HepG2 (cell line): ENCODE measurements at regions not wholly inside any gene's neighbourhood (a gene's known extent, or its start where the extent isn't known, plus 50 kb on each side); places are given as distances from the start of the nearest gene placed in this dataset.
A peak's percentile ranks its signal among the peaks of the same experiment; 100 is the strongest.
"Not testable (repeated sequence)": the region's sequence is repeated elsewhere in the genome, so short reads cannot be mapped to it uniquely, and the experiment has no call there.

Source experiments
- ATAC-seq: fragments of 200-7000 bp; cut with Tn5 transposase; 3 replicates; pipeline ENCODE4 v1.9.1; 2020; ENCODE audit warnings: mild to moderate bottlenecking, moderate library complexity
- BruUV-seq: library from RNA; stranded (reverse); fragments of 400-500 nt; replicated peaks from 2 replicates; lab custom pipeline; 2021; lab: Mats Ljungman, UMichigan
- CTCF ChIA-PET: fragments of 300-600 bp; formaldehyde crosslinking; extraction: SDS; loops from one replicate; lab custom pipeline; 2021; ENCODE audit warnings: low total read pairs, inconsistent platforms, low intra/inter-chr PET ratio; lab: Yijun Ruan, JAX
- POLR2A ChIA-PET: fragments of 350-600 bp; sonication (Branson Sonifier 250); formaldehyde crosslinking; loops from one replicate; lab custom pipeline; 2020; ENCODE audit warnings: antibody characterized with exemption, inconsistent platforms; lab: Yijun Ruan, JAX
- DNase-seq: peaks from one replicate; pipeline ENCODE4 v3.0.0-alpha.2; 2015; ENCODE audit warnings: low spot score
- FAIRE-seq: peaks from 3 replicates; lab custom pipeline; 2011; peaks lifted over from hg19 to GRCh38; lab: Jason Lieb, UNC
- H2AFZ ChIP-seq: one replicate; pipeline ENCODE4 v1.6.1; 2011; ENCODE audit warnings: low read length, inconsistent platforms
- H3K27ac ChIP-seq: fragments of 300-600 bp; 3 replicates; pipeline ENCODE4 v1.8.0; 2011; ENCODE audit warnings: mixed run types, mild to moderate bottlenecking, mixed read lengths, low read length, inconsistent platforms; ENCODE audit not compliant: insufficient read depth; ENCODE audit errors: extremely low read length
- H3K27me3 ChIP-seq, 2 experiments: fragments of 200-600 bp in 1 of 2; 2 replicates in 1 of 2; 3 replicates in 1 of 2; pipeline versions ENCODE4 v1.6.0 to v1.8.0; 2011; ENCODE audit warnings: low read length in 2 of 2, mild to moderate bottlenecking in 2 of 2, moderate library complexity in 2 of 2, inconsistent platforms in 1 of 2; ENCODE audit not compliant: insufficient read depth in 2 of 2, control insufficient read depth in 1 of 2
- H3K36me3 ChIP-seq, 2 experiments: fragments of 200-600 bp in 1 of 2; replicated peaks in 1 of 2; 2 replicates in 1 of 2; 3 replicates in 1 of 2; pipeline versions ENCODE4 v1.5.1 to v1.8.0; 2011; ENCODE audit warnings: low read length in 2 of 2, inconsistent platforms in 1 of 2; ENCODE audit not compliant: insufficient read depth in 2 of 2, control insufficient read depth in 1 of 2
- H3K4me1 ChIP-seq: 2 replicates; pipeline ENCODE4 v1.5.1; 2012; ENCODE audit warnings: low read length, inconsistent platforms; ENCODE audit not compliant: insufficient read depth
- H3K4me2 ChIP-seq: 2 replicates; pipeline ENCODE4 v1.6.0; 2011; ENCODE audit warnings: low read depth, low read length, inconsistent platforms
- H3K4me3 ChIP-seq, 3 experiments: fragments of 200-600 bp in 1 of 3; sonication (generic), shearing (Covaris generic) in 1 of 3; replicated peaks in 1 of 3; 2 replicates each; pipeline ENCODE4 v1.5.1; 2011 to 2016; ENCODE audit warnings: low read length in 3 of 3, inconsistent platforms in 2 of 3, low read depth in 2 of 3, mild to moderate bottlenecking in 2 of 3, control low read depth in 1 of 3, mixed read lengths in 1 of 3; ENCODE audit not compliant: insufficient read depth in 1 of 3
- H3K79me2 ChIP-seq: one replicate; pipeline ENCODE4 v1.6.1; 2011; ENCODE audit warnings: low read length, inconsistent platforms; ENCODE audit not compliant: insufficient read depth
- H3K9ac ChIP-seq: 2 replicates; pipeline ENCODE4 v1.6.0; 2011; ENCODE audit warnings: mild to moderate bottlenecking, low read depth, low read length, inconsistent platforms; ENCODE audit not compliant: insufficient read depth
- H3K9me3 ChIP-seq: 2 replicates; pipeline ENCODE4 v1.5.1; 2012; ENCODE audit warnings: mild to moderate bottlenecking, low read length
- H4K20me1 ChIP-seq: 2 replicates; pipeline ENCODE4 v1.6.0; 2011; ENCODE audit warnings: inconsistent platforms, mild to moderate bottlenecking, low read length, moderate library complexity; ENCODE audit not compliant: insufficient read depth
- KDM3A ChIP-seq: IDR thresholded peaks from 2 replicates; pipeline ENCODE4 v1.6.1; 2018; ENCODE audit warnings: low read depth, missing compliant biosample characterization
- MAFK ChIP-seq, 2 experiments: IDR thresholded peaks in 1 of 2; conservative IDR thresholded peaks in 1 of 2; 2 replicates each; pipeline ENCODE4 v1.6.1; 2011; ENCODE audit warnings: improper control_type of control experiment in 2 of 2, low read length in 2 of 2
- ZNF274 ChIP-seq: sonication (generic); formaldehyde crosslinking; IDR thresholded peaks from 2 replicates; pipeline ENCODE4 v1.5.1; 2020; ENCODE audit warnings: mild to moderate bottlenecking, missing genetic modification reagents
- whole genome bisulfite sequencing: methylation state at CpG from one replicate; pipeline ENCODE4 v1.1.6; 2017; ENCODE audit warnings: low lambda C conversion rate; 5-methylcytosine and 5-hydroxymethylcytosine counted together
- in situ Hi-C: cut with HindIII; loops from 2 replicates; pipeline ENCODE4 v1.10.0; 2017; ENCODE audit warnings: low pct_unique_long_range_greater_than_20kb; ENCODE audit not compliant: extremely low pct_ligation_motif_present
- intact Hi-C: fragments of 100-400 bp; cut with micrococcal nuclease; formaldehyde crosslinking; loops from one replicate; pipeline ENCODE4 v1.10.0; 2022; ENCODE audit not compliant: unreplicated experiment

- no peak for ATAC-seq
- intact Hi-C loops (no loop called here), in situ Hi-C loops (no loop called here)
- no peak overlapping the region for H3K4me3 ChIP-seq
- H3K4me1 ChIP-seq, result no peaks in the 10 kb centered on the region
- CTCF ChIA-PET, result no interaction called here
- no peak overlapping the region for H3K27ac ChIP-seq
- H3K36me3 ChIP-seq, result no peaks in the 10 kb centered on the region
- H4K20me1 ChIP-seq, result no peaks in the 10 kb centered on the region
- POLR2A ChIA-PET, result no interaction called here
- no peaks in the 10 kb centered on the region for H3K79me2 ChIP-seq
- H3K9ac ChIP-seq, result no peak overlapping the region
- no peaks in the 10 kb centered on the region for H3K27me3 ChIP-seq
- FAIRE-seq, result no peak
- no peak for DNase-seq
- no peak overlapping the region for H2AFZ ChIP-seq
- WGBS, result under 1% methylated on average over 3 of the region's 3 CpGs
- no peaks in the 10 kb centered on the region for H3K9me3 ChIP-seq
- H3K4me2 ChIP-seq, result no peak overlapping the region
- TF ChIP-seq ZNF274 (CRISPR knock-in tag) (no peak), MAFK (conservative IDR thresholded peaks at IDR 0.05 in 1 of 2, IDR thresholded peaks at IDR 0.05 in 1 of 2; ENCODE audit: low read length in 2 of 2) (0 out of 4 replicates have a peak, but pooled peaks of 1 of the 2 experiments have one; percentile 13), KDM3A (no peak)
- BruUV-seq, result no TSS peak
Measured at GRCh38 chr11:23797624-23798419, 699.0 kb upstream of the LUZP2 start.

GRCh38 chr11:23834306-23834705, 662.5 kb upstream of the LUZP2 start:
- H3K36me3 ChIP-seq, H3K4me2 ChIP-seq, BruUV-seq, CTCF ChIA-PET, H3K9ac ChIP-seq, intact Hi-C loops, H3K79me2 ChIP-seq, H3K4me3 ChIP-seq, H3K27ac ChIP-seq, ATAC-seq, in situ Hi-C loops, H3K4me1 ChIP-seq, H4K20me1 ChIP-seq, FAIRE-seq, POLR2A ChIA-PET, H2AFZ ChIP-seq, H3K27me3 ChIP-seq, H3K9me3 ChIP-seq, DNase-seq: not testable (repeated sequence)
- WGBS, result 12% methylated on average over 5 of the region's 5 CpGs
